ENCODE measurements at regions not wholly inside any gene's neighbourhood (a gene's known extent, or its start where the extent isn't known, plus 50 kb on each side); places are given as distances from the start of the nearest gene placed in this dataset.

DNA sequence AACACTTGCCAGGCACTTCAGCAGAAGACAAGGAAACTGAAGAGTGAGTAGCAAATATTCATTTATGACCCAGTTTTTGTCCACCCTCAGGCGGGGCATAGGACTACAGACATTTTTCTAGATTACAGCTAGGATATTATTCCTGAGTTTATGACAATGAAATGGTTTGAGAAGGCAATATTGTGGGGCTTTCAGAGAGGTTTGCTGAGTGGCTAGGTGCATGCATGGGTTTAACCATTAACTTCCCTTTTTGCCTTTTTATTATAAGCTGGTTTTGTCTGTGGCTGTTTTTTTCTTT lies 104.0 kb upstream of the BCAT1 start:
- Histone ChIP-seq H3K27ac (no peak overlapping the region), H3K4me3 (peak overlapping the region; percentile 71)
- ATAC-seq (ENCODE audit: insufficient number of reproducible peaks, low FRiP score, low read depth): no peak

DNA sequence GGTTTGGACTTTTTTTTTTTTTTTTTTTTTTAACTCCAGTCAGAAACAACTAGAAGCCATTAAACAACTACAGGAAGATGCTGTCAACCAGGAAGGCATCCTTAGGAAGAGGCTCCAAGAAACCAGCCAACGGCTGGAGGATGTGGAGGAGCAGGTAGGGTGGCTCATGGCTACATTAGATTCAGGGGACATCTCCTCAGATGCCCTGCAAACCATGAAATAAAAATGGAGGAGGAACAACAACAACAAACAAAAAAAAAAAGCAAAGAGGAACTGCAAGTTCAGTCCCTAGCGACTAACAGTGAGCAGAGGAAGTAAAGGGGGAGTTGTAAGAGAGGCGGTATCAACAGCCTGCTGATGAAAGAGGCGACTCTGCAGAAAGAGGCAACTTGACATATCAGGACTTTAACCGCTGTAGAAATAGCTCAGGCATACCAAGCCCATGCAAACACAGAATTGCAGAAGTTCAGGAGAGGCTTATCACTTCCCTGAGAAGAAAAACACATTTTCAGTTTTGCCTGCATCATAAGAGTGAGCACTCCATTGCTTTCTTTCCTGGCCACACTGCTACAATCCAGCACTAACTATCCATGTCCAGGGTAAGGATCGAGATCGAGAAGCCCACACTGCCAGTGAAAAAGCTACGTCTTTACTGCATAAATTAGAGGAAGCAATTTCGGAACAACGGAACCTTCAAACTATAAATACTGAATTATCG lies 103.5 kb upstream of the BCAT1 start:
- peak; percentile 30 for ATAC-seq (ENCODE audit: insufficient number of reproducible peaks, low FRiP score, low read depth)
- Histone ChIP-seq H3K27ac (no peak overlapping the region), H3K27me3 (replicated peaks; ENCODE audit: insufficient read depth) (no peaks in the 10 kb centered on the region), H3K36me3 (no peaks in the 10 kb centered on the region), H3K4me3 (peak overlapping the region; percentile 71), H3K4me1 (ENCODE audit: control insufficient read depth in 1 of 2, low read depth in 2 of 2) (peaks cover 0 to 20% of the 10 kb centered on the region in 2 donors), H3K9me3 (no peaks in the 10 kb centered on the region)
- TF ChIP-seq, protein P1, sequence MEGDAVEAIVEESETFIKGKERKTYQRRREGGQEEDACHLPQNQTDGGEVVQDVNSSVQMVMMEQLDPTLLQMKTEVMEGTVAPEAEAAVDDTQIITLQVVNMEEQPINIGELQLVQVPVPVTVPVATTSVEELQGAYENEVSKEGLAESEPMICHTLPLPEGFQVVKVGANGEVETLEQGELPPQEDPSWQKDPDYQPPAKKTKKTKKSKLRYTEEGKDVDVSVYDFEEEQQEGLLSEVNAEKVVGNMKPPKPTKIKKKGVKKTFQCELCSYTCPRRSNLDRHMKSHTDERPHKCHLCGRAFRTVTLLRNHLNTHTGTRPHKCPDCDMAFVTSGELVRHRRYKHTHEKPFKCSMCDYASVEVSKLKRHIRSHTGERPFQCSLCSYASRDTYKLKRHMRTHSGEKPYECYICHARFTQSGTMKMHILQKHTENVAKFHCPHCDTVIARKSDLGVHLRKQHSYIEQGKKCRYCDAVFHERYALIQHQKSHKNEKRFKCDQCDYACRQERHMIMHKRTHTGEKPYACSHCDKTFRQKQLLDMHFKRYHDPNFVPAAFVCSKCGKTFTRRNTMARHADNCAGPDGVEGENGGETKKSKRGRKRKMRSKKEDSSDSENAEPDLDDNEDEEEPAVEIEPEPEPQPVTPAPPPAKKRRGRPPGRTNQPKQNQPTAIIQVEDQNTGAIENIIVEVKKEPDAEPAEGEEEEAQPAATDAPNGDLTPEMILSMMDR (IDR thresholded peaks at IDR 0.05): no peak
- no peak for DNase-seq (ENCODE audit: low spot score)

More for the DNA sequence above, 104.0 kb upstream of the BCAT1 start:
- Histone ChIP-seq H3K4me1 (ENCODE audit: control insufficient read depth in 1 of 2, low read depth in 2 of 2) (peaks cover 0 to 20% of the 10 kb centered on the region in 2 donors), H3K9me3 (no peaks in the 10 kb centered on the region), H3K36me3 (no peaks in the 10 kb centered on the region), H3K27me3 (replicated peaks; ENCODE audit: insufficient read depth) (no peaks in the 10 kb centered on the region)
- DNase-seq (ENCODE audit: low spot score): no peak
- TF ChIP-seq, protein P1 (IDR thresholded peaks at IDR 0.05): no peak

DNA sequence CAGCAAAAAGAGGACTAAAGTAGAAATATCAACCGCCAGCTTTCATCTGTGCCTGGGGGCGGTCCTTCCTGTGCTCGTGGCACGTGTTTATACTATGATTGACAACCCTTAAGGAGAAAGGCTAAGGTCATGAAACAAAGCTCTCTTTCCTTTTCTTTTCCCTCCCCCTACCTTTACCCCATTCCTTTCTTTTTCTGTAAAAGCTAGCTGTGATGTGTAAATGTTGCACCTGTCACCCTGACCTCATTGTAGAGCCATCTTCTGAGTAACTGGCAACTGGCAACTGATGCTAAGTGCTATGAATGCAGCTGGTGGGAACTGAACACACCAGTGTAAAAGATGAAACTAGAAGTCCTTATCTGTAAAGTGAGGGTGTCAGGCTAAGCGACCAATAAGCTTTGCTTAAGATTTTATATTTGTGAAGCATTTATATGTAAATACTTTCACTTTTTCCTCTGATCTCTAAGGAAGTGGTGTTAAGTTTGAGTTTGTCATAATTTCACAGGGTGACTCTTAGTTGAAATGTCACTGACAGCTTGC lies 102.8 kb upstream of the BCAT1 start:
- TF ChIP-seq, protein P1 (IDR thresholded peaks at IDR 0.05): no peak
- no peaks in the 10 kb centered on the region for H3K27me3 ChIP-seq (replicated peaks; ENCODE audit: insufficient read depth)
- peaks cover 0 to 20% of the 10 kb centered on the region in 2 donors for H3K4me1 ChIP-seq (ENCODE audit: control insufficient read depth in 1 of 2, low read depth in 2 of 2)
- peak overlapping the region; percentile 71 for H3K4me3 ChIP-seq
- no peak overlapping the region for H3K27ac ChIP-seq
- H3K36me3 ChIP-seq: no peaks in the 10 kb centered on the region
- DNase-seq (ENCODE audit: low spot score) (no peak), ATAC-seq (ENCODE audit: insufficient number of reproducible peaks, low FRiP score, low read depth) (no peak)
- peaks cover 5% of the 10 kb centered on the region for H3K9me3 ChIP-seq

DNA sequence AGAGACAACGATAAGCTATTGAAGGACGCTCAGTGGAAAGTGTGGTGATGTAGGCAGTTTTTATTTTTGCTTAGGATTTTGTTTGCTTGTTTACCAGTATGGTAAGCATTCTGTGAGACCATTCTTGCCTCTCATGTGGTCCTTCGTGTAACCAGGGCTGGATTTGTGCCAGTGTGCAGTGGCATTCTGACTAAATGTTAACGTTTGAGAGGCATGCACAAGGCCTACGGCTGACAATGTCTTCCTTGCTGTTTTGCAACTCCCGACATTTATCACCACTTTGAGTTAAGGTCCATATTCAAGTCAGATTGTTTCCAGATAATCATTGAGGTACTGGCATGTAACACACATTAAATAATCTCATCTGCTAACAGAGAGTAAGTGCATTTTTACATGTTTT lies 102.3 kb upstream of the BCAT1 start:
- no peaks in the 10 kb centered on the region for H3K36me3 ChIP-seq
- H3K4me3 ChIP-seq: peak overlapping the region; percentile 71
- peaks cover 0 to 20% of the 10 kb centered on the region in 2 donors for H3K4me1 ChIP-seq (ENCODE audit: control insufficient read depth in 1 of 2, low read depth in 2 of 2)
- no peak overlapping the region for H3K27ac ChIP-seq
- DNase-seq (ENCODE audit: low spot score) (no peak), ATAC-seq (ENCODE audit: insufficient number of reproducible peaks, low FRiP score, low read depth) (no peak)
- TF ChIP-seq, protein P1 (IDR thresholded peaks at IDR 0.05): no peak
- H3K27me3 ChIP-seq (replicated peaks; ENCODE audit: insufficient read depth): no peaks in the 10 kb centered on the region
- peaks cover 9% of the 10 kb centered on the region for H3K9me3 ChIP-seq

DNA sequence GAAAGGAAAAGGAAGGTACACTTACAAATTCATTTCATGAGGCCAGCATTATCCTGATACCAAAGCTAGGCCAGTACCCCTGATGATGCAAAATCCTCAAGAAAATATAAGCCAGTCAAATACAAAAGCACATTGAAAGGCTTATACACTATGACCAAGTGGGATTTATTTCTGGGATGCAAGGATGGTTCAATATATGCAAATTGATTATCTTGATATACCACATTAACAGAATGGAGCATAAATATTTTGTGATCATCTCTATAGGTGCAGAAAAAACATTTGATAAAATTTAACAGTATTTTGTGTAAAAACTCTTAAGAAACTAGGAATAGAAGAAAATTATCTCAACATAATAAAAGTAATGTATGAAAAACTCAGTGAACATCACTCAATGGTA lies 97.0 kb upstream of the BCAT1 start:
- no peak for ATAC-seq (ENCODE audit: insufficient number of reproducible peaks, low FRiP score, low read depth)
- no peak overlapping the region for H3K27ac ChIP-seq
- peaks cover 14% of the 10 kb centered on the region for H3K9me3 ChIP-seq
- no peaks in the 10 kb centered on the region for H3K4me1 ChIP-seq (ENCODE audit: control insufficient read depth in 1 of 2, low read depth in 2 of 2)
- no peak for DNase-seq (ENCODE audit: low spot score)
- no peaks in the 10 kb centered on the region for H3K36me3 ChIP-seq
- TF ChIP-seq, protein P1 (IDR thresholded peaks at IDR 0.05): no peak
- H3K4me3 ChIP-seq: no peak overlapping the region
- no peaks in the 10 kb centered on the region for H3K27me3 ChIP-seq (replicated peaks; ENCODE audit: insufficient read depth)
